Tibial nerve (tissue), 4 donors: ENCODE measurements at regions not wholly inside any gene's neighbourhood (a gene's known extent, or its start where the extent isn't known, plus 50 kb on each side); places are given as distances from the start of the nearest gene placed in this dataset.

Source experiments
- DNase-seq, 2 donors: peaks; one replicate each; pipeline ENCODE4 v3.0.0-alpha.2; 2019; ENCODE audit warnings: low spot score in 2 of 2
- H3K27ac ChIP-seq, 4 donors: fragments of 200-600 bp; sonication (generic) in 3 of 4; one replicate each; pipeline ENCODE4 v1.5.1; 2017 to 2019; ENCODE audit warnings: mild to moderate bottlenecking in 1 of 4
- H3K27me3 ChIP-seq, 2 donors: fragments of 200-600 bp; sonication (generic) in 1 of 2; one replicate each; pipeline versions ENCODE4 v1.5.1 to v1.6.0; 2017 to 2019
- H3K36me3 ChIP-seq, 3 donors: fragments of 200-600 bp; sonication (generic); one replicate each; pipeline ENCODE4 v1.5.1; 2018 to 2019
- H3K4me1 ChIP-seq, 4 donors: fragments of 200-600 bp; sonication (generic) in 3 of 4; one replicate each; pipeline ENCODE4 v1.5.1; 2017 to 2019
- H3K4me3 ChIP-seq, 4 donors: fragments of 200-600 bp; sonication (generic) in 3 of 4; one replicate each; pipeline ENCODE4 v1.5.1; 2017 to 2019; ENCODE audit warnings: mild to moderate bottlenecking in 1 of 4, moderate library complexity in 1 of 4
- H3K9me3 ChIP-seq, 4 donors: fragments of 200-600 bp; sonication (generic) in 3 of 4; one replicate each; pipeline ENCODE4 v1.5.1; 2017 to 2019
- EP300 ChIP-seq, 2 donors: sonication (generic); formaldehyde crosslinking; IDR thresholded peaks; one replicate each; pipeline ENCODE4 v1.6.1; 2017; ENCODE audit warnings: antibody characterized with exemption in 2 of 2, mild to moderate bottlenecking in 1 of 2
- POLR2A ChIP-seq, 2 donors: fragments of 450-650 bp; IDR thresholded peaks; one replicate each; pipeline ENCODE4 v1.6.1; 2017; ENCODE audit warnings: antibody characterized with exemption in 2 of 2, mild to moderate bottlenecking in 2 of 2, moderate library complexity in 2 of 2
- WGBS, 2 donors: methylation state at CpG; one replicate each; pipeline ENCODE4 v1.1.5; 2018; 5-methylcytosine and 5-hydroxymethylcytosine counted together
- TF ChIP-seq, protein P1 (sequence below), 5 experiments: fragments of 200-600 bp in 3 of 5; fragments of 450-650 bp in 2 of 5; sonication (generic) in 3 of 5; IDR thresholded peaks; one replicate each; pipeline ENCODE4 v1.5.1; 2016 to 2019; ENCODE audit warnings: antibody characterized with exemption in 5 of 5, mild to moderate bottlenecking in 3 of 5, moderate library complexity in 2 of 5

DNA sequence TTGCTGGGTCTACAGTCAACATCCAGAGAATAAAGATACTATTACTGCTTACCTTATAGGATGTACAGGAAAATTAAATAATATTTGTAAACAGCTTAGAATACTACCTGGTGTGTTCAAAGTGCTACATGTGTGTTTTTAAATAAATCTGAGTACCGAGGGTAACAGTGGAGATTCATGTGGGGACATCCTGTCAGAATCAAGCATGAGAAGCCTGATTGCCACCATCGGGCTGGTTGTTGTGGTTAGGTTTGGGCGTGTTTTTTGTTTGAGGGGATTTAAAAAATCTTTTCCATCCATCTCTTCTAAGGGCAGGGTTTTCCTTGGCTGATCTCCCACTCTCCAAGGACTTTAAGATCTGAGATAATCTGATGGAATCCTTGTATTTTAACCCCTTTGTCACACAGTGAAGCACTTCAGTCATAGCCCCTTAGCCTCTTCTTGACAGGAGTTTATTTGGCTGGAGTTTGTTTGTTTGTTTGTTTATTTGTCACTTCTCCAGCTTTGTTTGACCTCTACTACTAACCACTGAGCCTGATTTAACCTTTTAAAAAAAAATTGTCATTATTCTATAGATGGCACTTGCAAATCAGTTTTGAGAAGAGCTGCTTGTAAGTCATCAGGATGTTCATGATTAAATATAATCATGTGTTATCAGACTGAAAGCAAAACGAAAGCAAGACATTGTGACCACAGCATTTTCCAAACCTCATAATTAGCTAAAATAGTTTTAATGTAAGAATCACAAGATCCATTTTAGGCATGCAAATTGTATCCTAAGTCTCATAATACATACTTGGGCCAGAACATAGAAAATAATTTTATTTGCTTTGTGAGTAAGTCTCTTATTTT lies 72.8 kb upstream of the RARB start:
- peak overlapping the region in 1 of 4 donors; percentile 17 for H3K4me3 ChIP-seq
- H3K27ac ChIP-seq, result no peak overlapping the region
- H3K36me3 ChIP-seq, result no peaks in the 10 kb centered on the region
- no peak for TF ChIP-seq EP300 (IDR thresholded peaks at IDR 0.05)
- TF ChIP-seq, protein P1, sequence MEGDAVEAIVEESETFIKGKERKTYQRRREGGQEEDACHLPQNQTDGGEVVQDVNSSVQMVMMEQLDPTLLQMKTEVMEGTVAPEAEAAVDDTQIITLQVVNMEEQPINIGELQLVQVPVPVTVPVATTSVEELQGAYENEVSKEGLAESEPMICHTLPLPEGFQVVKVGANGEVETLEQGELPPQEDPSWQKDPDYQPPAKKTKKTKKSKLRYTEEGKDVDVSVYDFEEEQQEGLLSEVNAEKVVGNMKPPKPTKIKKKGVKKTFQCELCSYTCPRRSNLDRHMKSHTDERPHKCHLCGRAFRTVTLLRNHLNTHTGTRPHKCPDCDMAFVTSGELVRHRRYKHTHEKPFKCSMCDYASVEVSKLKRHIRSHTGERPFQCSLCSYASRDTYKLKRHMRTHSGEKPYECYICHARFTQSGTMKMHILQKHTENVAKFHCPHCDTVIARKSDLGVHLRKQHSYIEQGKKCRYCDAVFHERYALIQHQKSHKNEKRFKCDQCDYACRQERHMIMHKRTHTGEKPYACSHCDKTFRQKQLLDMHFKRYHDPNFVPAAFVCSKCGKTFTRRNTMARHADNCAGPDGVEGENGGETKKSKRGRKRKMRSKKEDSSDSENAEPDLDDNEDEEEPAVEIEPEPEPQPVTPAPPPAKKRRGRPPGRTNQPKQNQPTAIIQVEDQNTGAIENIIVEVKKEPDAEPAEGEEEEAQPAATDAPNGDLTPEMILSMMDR (IDR thresholded peaks at IDR 0.05), result no peak
- TF ChIP-seq POLR2A (IDR thresholded peaks at IDR 0.05), result no peak
- 40% methylated on average over 4 of the region's 4 CpGs for WGBS, 2 donors
- DNase-seq, result no peak
- no peaks in the 10 kb centered on the region for H3K9me3 ChIP-seq
- peaks cover 0 to 5% (median 0%) of the 10 kb centered on the region in 4 donors for H3K4me1 ChIP-seq
- no peaks in the 10 kb centered on the region for H3K27me3 ChIP-seq

DNA sequence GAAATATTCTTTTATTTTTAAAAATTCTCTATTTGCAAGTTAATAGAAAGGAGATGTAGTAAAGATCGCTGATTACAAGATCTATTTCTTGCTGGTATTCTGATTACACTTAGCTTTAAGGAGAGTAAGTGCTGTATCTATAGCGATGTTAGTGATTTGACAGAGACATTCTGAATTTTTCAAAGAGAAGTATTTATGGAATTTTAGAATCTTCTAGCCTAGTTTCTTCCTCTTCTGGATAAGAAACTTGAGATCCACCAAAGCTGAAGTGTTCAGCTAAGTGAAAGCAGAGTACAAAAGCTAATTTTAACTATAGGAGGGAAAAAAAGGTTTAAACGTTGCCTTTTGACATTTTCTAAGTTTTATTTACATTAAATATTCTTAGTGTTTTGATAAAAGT lies 72.1 kb upstream of the RARB start:
- Histone ChIP-seq H3K9me3 (no peaks in the 10 kb centered on the region), H3K4me1 (peaks cover 0 to 5% (median 0%) of the 10 kb centered on the region in 4 donors), H3K27ac (no peak overlapping the region), H3K27me3 (no peaks in the 10 kb centered on the region), H3K36me3 (no peaks in the 10 kb centered on the region), H3K4me3 (peak overlapping the region in 1 of 4 donors; percentile 17)
- TF ChIP-seq EP300 (IDR thresholded peaks at IDR 0.05) (no peak), POLR2A (IDR thresholded peaks at IDR 0.05) (no peak)
- TF ChIP-seq, protein P1 (IDR thresholded peaks at IDR 0.05), result no peak
- no peak for DNase-seq
- WGBS, 2 donors, result 41 to 50% methylated on average over 3 of the region's 3 CpGs

DNA sequence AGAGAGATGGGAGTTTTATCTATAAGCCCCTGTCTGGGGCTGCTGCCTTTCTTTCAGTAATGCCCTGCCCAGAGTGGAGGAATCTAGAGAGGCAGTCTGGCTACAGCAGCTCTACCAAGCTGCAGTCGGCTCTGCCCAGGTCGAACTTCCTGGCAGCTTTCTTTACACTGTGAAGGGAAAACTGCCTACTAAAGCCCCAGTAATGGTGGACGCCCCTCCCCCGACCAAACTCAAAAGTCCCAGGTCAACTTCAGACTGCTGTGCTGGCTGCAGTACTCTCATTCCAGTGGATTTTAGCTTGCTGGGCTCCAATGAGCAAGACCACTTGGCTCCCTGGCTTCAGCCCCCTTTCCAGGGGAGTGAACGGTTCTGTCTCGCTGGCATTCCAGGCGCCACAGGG lies 65.9 kb upstream of the RARB start:
- Histone ChIP-seq H3K27me3 (no peaks in the 10 kb centered on the region), H3K36me3 (no peaks in the 10 kb centered on the region), H3K4me3 (no peak overlapping the region), H3K4me1 (no peaks in the 10 kb centered on the region), H3K9me3 (no peaks in the 10 kb centered on the region), H3K27ac (no peak overlapping the region)
- 75 to 79% methylated on average over 7 of the region's 7 CpGs for WGBS, 2 donors
- TF ChIP-seq POLR2A (IDR thresholded peaks at IDR 0.05) (no peak), EP300 (IDR thresholded peaks at IDR 0.05) (no peak)
- TF ChIP-seq, protein P1 (IDR thresholded peaks at IDR 0.05), result no peak
- no peak for DNase-seq

DNA sequence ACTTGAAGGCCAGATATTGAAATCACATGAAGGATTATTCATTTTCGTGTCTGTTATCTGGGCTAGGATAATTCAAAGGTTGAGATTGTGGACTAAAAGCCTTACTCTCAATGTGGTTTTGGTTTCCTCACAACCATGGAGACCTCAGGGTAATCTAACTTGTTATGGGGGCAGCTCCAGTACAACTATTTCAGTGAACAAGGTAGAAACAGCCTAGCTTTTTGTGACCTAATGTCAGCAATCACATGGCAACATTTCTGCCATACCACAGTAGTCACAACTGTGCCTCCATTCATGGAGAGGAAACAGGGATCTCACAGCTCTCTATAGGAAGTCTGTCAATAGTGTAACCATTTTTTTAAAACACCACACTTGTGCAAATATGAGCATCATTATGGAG lies 62.4 kb upstream of the RARB start:
- TF ChIP-seq EP300 (IDR thresholded peaks at IDR 0.05) (no peak), POLR2A (IDR thresholded peaks at IDR 0.05) (no peak)
- TF ChIP-seq, protein P1 (IDR thresholded peaks at IDR 0.05), result no peak
- no peaks in the 10 kb centered on the region for H3K9me3 ChIP-seq
- no peaks in the 10 kb centered on the region for H3K4me1 ChIP-seq
- no peaks in the 10 kb centered on the region for H3K36me3 ChIP-seq
- H3K27me3 ChIP-seq, result no peaks in the 10 kb centered on the region
- H3K4me3 ChIP-seq, result no peak overlapping the region
- no peak for DNase-seq
- 88 to 93% methylated on average over 1 of the region's 1 CpG for WGBS, 2 donors
- H3K27ac ChIP-seq, result no peak overlapping the region

DNA sequence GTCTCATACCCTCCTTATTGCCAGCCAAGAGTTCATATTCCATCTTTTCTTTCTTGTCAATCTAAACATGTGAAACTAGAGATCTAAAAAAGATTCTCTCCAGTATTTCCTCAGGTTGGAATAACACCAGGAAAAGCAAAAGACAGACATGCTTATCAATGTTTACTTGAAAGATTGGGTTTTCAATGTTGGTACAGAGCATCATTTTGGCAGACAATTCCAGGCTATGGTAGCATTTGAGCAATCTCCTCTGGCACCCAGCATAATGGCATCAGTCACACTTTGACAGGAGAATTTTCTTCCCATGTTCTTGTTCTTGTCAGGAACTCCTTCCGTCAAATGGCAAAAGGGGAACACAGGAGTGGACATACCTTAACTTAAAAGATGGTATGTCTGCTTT lies 61.0 kb upstream of the RARB start:
- Histone ChIP-seq H3K36me3 (no peaks in the 10 kb centered on the region), H3K4me1 (peaks cover 0 to 4% (median 0%) of the 10 kb centered on the region in 4 donors), H3K27ac (no peak overlapping the region), H3K9me3 (no peaks in the 10 kb centered on the region), H3K4me3 (no peak overlapping the region), H3K27me3 (no peaks in the 10 kb centered on the region)
- no peak for TF ChIP-seq EP300 (IDR thresholded peaks at IDR 0.05)
- TF ChIP-seq, protein P1 (IDR thresholded peaks at IDR 0.05), result no peak
- TF ChIP-seq POLR2A (IDR thresholded peaks at IDR 0.05), result no peak
- 100% methylated on average over 1 of the region's 1 CpG for WGBS, 2 donors
- DNase-seq, result no peak
